Fibroblast of lung (primary cell): ENCODE measurements at regions not wholly inside any gene's neighbourhood (a gene's known extent, or its start where the extent isn't known, plus 50 kb on each side); places are given as distances from the start of the nearest gene placed in this dataset.

ENCODE experiments used
- CTCF ChIP-seq, 2 donors: IDR thresholded peaks in 1 of 2; conservative IDR thresholded peaks in 1 of 2; 1 replicate in 1 of 2; 2 replicates in 1 of 2; pipeline ENCODE4 v1.5.1; 2011 to 2012; ENCODE audit warnings: low read length in 2 of 2, control low read depth in 1 of 2, inconsistent platforms in 1 of 2, low read depth in 1 of 2, mild to moderate bottlenecking in 1 of 2
- EZH2 ChIP-seq: IDR thresholded peaks from 2 replicates; pipeline ENCODE4 v1.5.1; 2012; ENCODE audit warnings: low read length, control low read depth, mild to moderate bottlenecking; ENCODE audit errors: missing control alignments

GRCh38 chr2:184113696-184114403 lies 484.5 kb upstream of the ZNF804A start:
- no peak for TF ChIP-seq CTCF (conservative IDR thresholded peaks at IDR 0.05 in 1 of 2, IDR thresholded peaks at IDR 0.05 in 1 of 2; ENCODE audit: low read depth in 1 of 2, low read length in 2 of 2)
- TF ChIP-seq EZH2 = no peak
